Neuron (in vitro differentiated cells): ENCODE measurements at regions not wholly inside any gene's neighbourhood (a gene's known extent, or its start where the extent isn't known, plus 50 kb on each side); places are given as distances from the start of the nearest gene placed in this dataset.

Source experiments
- H2AFZ ChIP-seq: one replicate; pipeline ENCODE4 v1.6.1; 2013; ENCODE audit warnings: low read depth, mild to moderate bottlenecking, inconsistent platforms, low read length, moderate library complexity
- H3K27me3 ChIP-seq: one replicate; pipeline ENCODE4 v1.6.1; 2013; ENCODE audit warnings: low read length; ENCODE audit not compliant: insufficient read depth
- H3K36me3 ChIP-seq: one replicate; pipeline ENCODE4 v1.6.1; 2013; ENCODE audit warnings: low read length; ENCODE audit not compliant: insufficient read depth
- H3K4me1 ChIP-seq: one replicate; pipeline ENCODE4 v1.6.1; 2013; ENCODE audit warnings: low read length; ENCODE audit not compliant: insufficient read depth
- H3K4me3 ChIP-seq: 2 replicates; pipeline ENCODE4 v1.5.1; 2013; ENCODE audit warnings: mild to moderate bottlenecking, low read length, moderate library complexity
- H3K9me3 ChIP-seq: one replicate; pipeline ENCODE4 v1.6.1; 2013; ENCODE audit warnings: low read length

GRCh38 chr2:49371128-49371701 is 216.9 kb upstream of the FSHR start:
- Histone ChIP-seq H3K4me1 (no peaks in the 10 kb centered on the region), H3K36me3 (no peaks in the 10 kb centered on the region), H3K4me3 (no peak overlapping the region), H3K27me3 (no peaks in the 10 kb centered on the region), H3K9me3 (no peaks in the 10 kb centered on the region), H2AFZ (no peak overlapping the region)

GRCh38 chr2:49369650-49370049 is 215.3 kb upstream of the FSHR start:
- H3K36me3 ChIP-seq: no peaks in the 10 kb centered on the region
- H3K4me1 ChIP-seq: no peaks in the 10 kb centered on the region
- H3K4me3 ChIP-seq: no peak overlapping the region
- no peaks in the 10 kb centered on the region for H3K9me3 ChIP-seq
- H2AFZ ChIP-seq: no peak overlapping the region
- H3K27me3 ChIP-seq: no peaks in the 10 kb centered on the region

GRCh38 chr2:49369101-49369500 is 214.8 kb upstream of the FSHR start:
- Histone ChIP-seq H3K9me3 (no peaks in the 10 kb centered on the region), H3K27me3 (no peaks in the 10 kb centered on the region), H2AFZ (no peak overlapping the region), H3K36me3 (no peaks in the 10 kb centered on the region), H3K4me1 (no peaks in the 10 kb centered on the region), H3K4me3 (no peak overlapping the region)

GRCh38 chr2:49367003-49367402 is 212.7 kb upstream of the FSHR start:
- H3K4me1 ChIP-seq: no peaks in the 10 kb centered on the region
- H2AFZ ChIP-seq: no peak overlapping the region
- H3K4me3 ChIP-seq: no peak overlapping the region
- H3K9me3 ChIP-seq: no peaks in the 10 kb centered on the region
- no peaks in the 10 kb centered on the region for H3K27me3 ChIP-seq
- no peaks in the 10 kb centered on the region for H3K36me3 ChIP-seq

- H3K27me3 ChIP-seq: no peaks in the 10 kb centered on the region
- H3K9me3 ChIP-seq: no peaks in the 10 kb centered on the region
- H3K36me3 ChIP-seq: no peaks in the 10 kb centered on the region
- no peak overlapping the region for H3K4me3 ChIP-seq
- H2AFZ ChIP-seq: no peak overlapping the region
- H3K4me1 ChIP-seq: no peaks in the 10 kb centered on the region
Measured at GRCh38 chr2:49360407-49360767, 206.1 kb upstream of the FSHR start.

- Histone ChIP-seq H3K27me3 (no peaks in the 10 kb centered on the region), H3K9me3 (no peaks in the 10 kb centered on the region), H3K36me3 (no peaks in the 10 kb centered on the region), H2AFZ (no peak overlapping the region), H3K4me1 (no peaks in the 10 kb centered on the region), H3K4me3 (no peak overlapping the region)
Measured at GRCh38 chr2:49359721-49360406, 205.5 kb upstream of the FSHR start.

- H3K4me1 ChIP-seq: no peaks in the 10 kb centered on the region
- H3K9me3 ChIP-seq: no peaks in the 10 kb centered on the region
- no peaks in the 10 kb centered on the region for H3K27me3 ChIP-seq
- no peak overlapping the region for H3K4me3 ChIP-seq
- no peaks in the 10 kb centered on the region for H3K36me3 ChIP-seq
- H2AFZ ChIP-seq: no peak overlapping the region
Measured at GRCh38 chr2:49355611-49356010, 201.3 kb upstream of the FSHR start.

- H3K4me3 ChIP-seq: no peak overlapping the region
- no peaks in the 10 kb centered on the region for H3K27me3 ChIP-seq
- H3K9me3 ChIP-seq: no peaks in the 10 kb centered on the region
- no peaks in the 10 kb centered on the region for H3K36me3 ChIP-seq
- H2AFZ ChIP-seq: no peak overlapping the region
- no peaks in the 10 kb centered on the region for H3K4me1 ChIP-seq
Measured at GRCh38 chr2:49351560-49351959, 197.2 kb upstream of the FSHR start.

- Histone ChIP-seq H3K27me3 (no peaks in the 10 kb centered on the region), H2AFZ (no peak overlapping the region), H3K4me3 (no peak overlapping the region), H3K9me3 (no peaks in the 10 kb centered on the region), H3K36me3 (no peaks in the 10 kb centered on the region), H3K4me1 (no peaks in the 10 kb centered on the region)
Measured at GRCh38 chr2:49343638-49344037, 189.3 kb upstream of the FSHR start.

GRCh38 chr2:49342156-49342555 is 187.8 kb upstream of the FSHR start:
- Histone ChIP-seq H3K36me3 (no peaks in the 10 kb centered on the region), H3K27me3 (no peaks in the 10 kb centered on the region), H3K4me3 (no peak overlapping the region), H3K4me1 (no peaks in the 10 kb centered on the region), H2AFZ (no peak overlapping the region), H3K9me3 (no peaks in the 10 kb centered on the region)

GRCh38 chr2:49335546-49335945 is 181.2 kb upstream of the FSHR start:
- Histone ChIP-seq H2AFZ (no peak overlapping the region), H3K4me1 (no peaks in the 10 kb centered on the region), H3K27me3 (no peaks in the 10 kb centered on the region), H3K4me3 (no peak overlapping the region), H3K36me3 (no peaks in the 10 kb centered on the region), H3K9me3 (no peaks in the 10 kb centered on the region)

- no peaks in the 10 kb centered on the region for H3K27me3 ChIP-seq
- H3K36me3 ChIP-seq: no peaks in the 10 kb centered on the region
- no peaks in the 10 kb centered on the region for H3K4me1 ChIP-seq
- no peak overlapping the region for H2AFZ ChIP-seq
- H3K9me3 ChIP-seq: no peaks in the 10 kb centered on the region
- no peak overlapping the region for H3K4me3 ChIP-seq
Measured at GRCh38 chr2:49332415-49332814, 178.1 kb upstream of the FSHR start.

- Histone ChIP-seq H3K4me1 (no peaks in the 10 kb centered on the region), H3K27me3 (no peaks in the 10 kb centered on the region), H2AFZ (no peak overlapping the region), H3K9me3 (no peaks in the 10 kb centered on the region), H3K36me3 (no peaks in the 10 kb centered on the region), H3K4me3 (no peak overlapping the region)
Measured at GRCh38 chr2:49318531-49318930, 164.2 kb upstream of the FSHR start.

GRCh38 chr2:49309461-49309860 is 155.1 kb upstream of the FSHR start:
- Histone ChIP-seq H2AFZ (no peak overlapping the region), H3K36me3 (no peaks in the 10 kb centered on the region), H3K27me3 (no peaks in the 10 kb centered on the region), H3K4me3 (no peak overlapping the region), H3K4me1 (no peaks in the 10 kb centered on the region), H3K9me3 (no peaks in the 10 kb centered on the region)
